ENCODE measurements at regions not wholly inside any gene's neighbourhood (a gene's known extent, or its start where the extent isn't known, plus 50 kb on each side); places are given as distances from the start of the nearest gene placed in this dataset.

GRCh38 chr2:120886534-120887319 lies 151.1 kb downstream of the GLI2 start:
- no peaks in the 10 kb centered on the region for H3K36me3 ChIP-seq (replicated peaks in 1 of 2; ENCODE audit: control insufficient read depth in 1 of 2, insufficient read depth in 2 of 2, low read length in 2 of 2)
- H3K4me3 ChIP-seq (replicated peaks in 1 of 3; ENCODE audit: insufficient read depth in 1 of 3, low read depth in 2 of 3, low read length in 3 of 3) = no peak overlapping the region
- FAIRE-seq (no peak), DNase-seq (ENCODE audit: low spot score) (no peak), ATAC-seq (no peak)
- no TSS peak for BruUV-seq (replicated peaks)
- 47% methylated on average over 17 of the region's 18 CpGs for WGBS (ENCODE audit: low lambda C conversion rate)
- peaks cover 14% of the 10 kb centered on the region for H3K4me1 ChIP-seq (ENCODE audit: insufficient read depth, low read length)
- ChIA-PET CTCF (ENCODE audit: low intra/inter-chr PET ratio, low total read pairs) (no interaction called here), POLR2A (no interaction called here)
- no peaks in the 10 kb centered on the region for H3K79me2 ChIP-seq (ENCODE audit: insufficient read depth, low read length)
- no peaks in the 10 kb centered on the region for H3K9me3 ChIP-seq (ENCODE audit: low read length)
- in situ Hi-C loops (cut with HindIII; ENCODE audit: extremely low pct_ligation_motif_present, low pct_unique_long_range_greater_than_20kb) = no loop called here
- peaks cover 23 to 88% of the 10 kb centered on the region in 2 experiments for H3K27me3 ChIP-seq (ENCODE audit: control insufficient read depth in 1 of 2, insufficient read depth in 2 of 2, low read length in 2 of 2)
- no peak overlapping the region for H3K4me2 ChIP-seq (ENCODE audit: low read depth, low read length)
- no peak overlapping the region for H3K9ac ChIP-seq (ENCODE audit: insufficient read depth, low read depth, low read length)
- TF ChIP-seq SUZ12 (IDR thresholded peaks at IDR 0.05; ENCODE audit: low read depth, low read length) = no peak
- TF ChIP-seq, protein P1, sequence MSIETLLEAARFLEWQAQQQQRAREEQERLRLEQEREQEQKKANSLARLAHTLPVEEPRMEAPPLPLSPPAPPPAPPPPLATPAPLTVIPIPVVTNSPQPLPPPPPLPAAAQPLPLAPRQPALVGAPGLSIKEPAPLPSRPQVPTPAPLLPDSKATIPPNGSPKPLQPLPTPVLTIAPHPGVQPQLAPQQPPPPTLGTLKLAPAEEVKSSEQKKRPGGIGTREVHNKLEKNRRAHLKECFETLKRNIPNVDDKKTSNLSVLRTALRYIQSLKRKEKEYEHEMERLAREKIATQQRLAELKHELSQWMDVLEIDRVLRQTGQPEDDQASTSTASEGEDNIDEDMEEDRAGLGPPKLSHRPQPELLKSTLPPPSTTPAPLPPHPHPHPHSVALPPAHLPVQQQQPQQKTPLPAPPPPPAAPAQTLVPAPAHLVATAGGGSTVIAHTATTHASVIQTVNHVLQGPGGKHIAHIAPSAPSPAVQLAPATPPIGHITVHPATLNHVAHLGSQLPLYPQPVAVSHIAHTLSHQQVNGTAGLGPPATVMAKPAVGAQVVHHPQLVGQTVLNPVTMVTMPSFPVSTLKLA (IDR thresholded peaks at IDR 0.05) = peak; percentile 73
- H2AFZ ChIP-seq (ENCODE audit: low read length) = no peak overlapping the region
- H4K20me1 ChIP-seq (ENCODE audit: insufficient read depth, low read length) = no peaks in the 10 kb centered on the region
- H3K27ac ChIP-seq (ENCODE audit: extremely low read length, insufficient read depth, low read length) = no peak overlapping the region
- intact Hi-C loops (cut with micrococcal nuclease; ENCODE audit: unreplicated experiment) = no loop called here

- H3K27ac ChIP-seq (ENCODE audit: extremely low read length, insufficient read depth, low read length) = no peak overlapping the region
These were observed 151.6 kb downstream of the GLI2 start for GRCh38 chr2:120887320-120887697.

More at GRCh38 chr2:120887320-120887697, 151.6 kb downstream of the GLI2 start:
- ATAC-seq = peak; percentile 56
- Histone ChIP-seq H3K4me3 (replicated peaks in 1 of 3; ENCODE audit: insufficient read depth in 1 of 3, low read depth in 2 of 3, low read length in 3 of 3) (no peak overlapping the region), H3K79me2 (ENCODE audit: insufficient read depth, low read length) (no peaks in the 10 kb centered on the region), H2AFZ (ENCODE audit: low read length) (no peak overlapping the region), H3K36me3 (replicated peaks in 1 of 2; ENCODE audit: control insufficient read depth in 1 of 2, insufficient read depth in 2 of 2, low read length in 2 of 2) (no peaks in the 10 kb centered on the region), H3K4me1 (ENCODE audit: insufficient read depth, low read length) (peaks cover 14% of the 10 kb centered on the region), H4K20me1 (ENCODE audit: insufficient read depth, low read length) (no peaks in the 10 kb centered on the region), H3K9ac (ENCODE audit: insufficient read depth, low read depth, low read length) (no peak overlapping the region), H3K4me2 (ENCODE audit: low read depth, low read length) (0 out of 2 replicates have a peak overlapping the region, but pooled peaks have one; percentile 5), H3K9me3 (ENCODE audit: low read length) (no peaks in the 10 kb centered on the region), H3K27me3 (ENCODE audit: control insufficient read depth in 1 of 2, insufficient read depth in 2 of 2, low read length in 2 of 2) (peaks cover 20 to 87% of the 10 kb centered on the region in 2 experiments)
- intact Hi-C loops (cut with micrococcal nuclease; ENCODE audit: unreplicated experiment) = no loop called here
- 2% methylated on average over 11 of the region's 11 CpGs for WGBS (ENCODE audit: low lambda C conversion rate)
- TF ChIP-seq FOXA1 (IDR thresholded peaks at IDR 0.05) (no peak), FOXA1 (CRISPR knock-in tag; IDR thresholded peaks at IDR 0.05) (peak; percentile 46; the same call in 1 of the 2 replicates), ZNF609 (CRISPR knock-in tag; IDR thresholded peaks at IDR 0.05; ENCODE audit: borderline replicate concordance) (0 out of 2 replicates have a peak, but pooled peaks have one; percentile 48), SIN3A (IDR thresholded peaks at IDR 0.05; ENCODE audit: borderline replicate concordance, low read depth, low read length) (no peak)
- in situ Hi-C loops (cut with HindIII; ENCODE audit: extremely low pct_ligation_motif_present, low pct_unique_long_range_greater_than_20kb) = no loop called here
- no TSS peak for BruUV-seq (replicated peaks)
- DNase-seq (ENCODE audit: low spot score) = peak; percentile 66
- FAIRE-seq = no peak
- CTCF ChIA-PET (ENCODE audit: low intra/inter-chr PET ratio, low total read pairs) = no interaction called here
- POLR2A ChIA-PET = no interaction called here

All from HepG2 (cell line).